ENCODE measurements at regions not wholly inside any gene's neighbourhood (a gene's known extent, or its start where the extent isn't known, plus 50 kb on each side); places are given as distances from the start of the nearest gene placed in this dataset.
"Not testable (repeated sequence)": the region's sequence is repeated elsewhere in the genome, so short reads cannot be mapped to it uniquely, and the experiment has no call there.

GRCh38 chr1:221957350-221957749, 215.5 kb upstream of the DUSP10 start:
- H3K36me3 Mint-ChIP-seq; H3K27me3 Mint-ChIP-seq; H3K9me3 Mint-ChIP-seq (ENCODE audit: low read depth); H3K27ac Mint-ChIP-seq; H3K4me3 Mint-ChIP-seq: not testable (repeated sequence)
- H3K4me1 Mint-ChIP-seq (ENCODE audit: low read depth), result peaks cover 14% of the 10 kb centered on the region

DNA sequence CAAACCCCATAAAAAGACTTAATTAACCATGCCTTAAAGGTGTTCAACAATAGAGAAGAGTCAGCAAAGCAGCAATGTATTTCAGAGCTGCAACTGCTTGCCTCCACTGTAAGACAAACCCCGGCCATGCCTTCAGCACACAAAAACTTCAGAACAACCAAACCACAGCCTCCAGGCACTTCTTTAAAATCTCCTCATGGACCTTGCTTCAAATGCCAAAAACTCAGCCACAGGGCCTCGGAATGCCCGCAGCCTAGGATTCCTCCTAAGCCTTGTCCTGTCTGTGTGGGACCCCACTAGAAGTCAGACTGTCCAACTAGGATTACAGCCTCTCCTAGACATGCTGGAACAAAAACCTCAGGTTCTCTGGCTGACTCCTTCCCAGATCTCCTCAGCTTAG, 208.1 kb upstream of the DUSP10 start:
- no peaks in the 10 kb centered on the region for H3K4me1 Mint-ChIP-seq (ENCODE audit: low read depth)
- no peaks in the 10 kb centered on the region for H3K27me3 Mint-ChIP-seq
- H3K27ac Mint-ChIP-seq, result no peak overlapping the region
- peaks cover 3% of the 10 kb centered on the region for H3K36me3 Mint-ChIP-seq
- peaks cover 2% of the 10 kb centered on the region for H3K9me3 Mint-ChIP-seq (ENCODE audit: low read depth)
- H3K4me3 Mint-ChIP-seq, result no peak overlapping the region

DNA sequence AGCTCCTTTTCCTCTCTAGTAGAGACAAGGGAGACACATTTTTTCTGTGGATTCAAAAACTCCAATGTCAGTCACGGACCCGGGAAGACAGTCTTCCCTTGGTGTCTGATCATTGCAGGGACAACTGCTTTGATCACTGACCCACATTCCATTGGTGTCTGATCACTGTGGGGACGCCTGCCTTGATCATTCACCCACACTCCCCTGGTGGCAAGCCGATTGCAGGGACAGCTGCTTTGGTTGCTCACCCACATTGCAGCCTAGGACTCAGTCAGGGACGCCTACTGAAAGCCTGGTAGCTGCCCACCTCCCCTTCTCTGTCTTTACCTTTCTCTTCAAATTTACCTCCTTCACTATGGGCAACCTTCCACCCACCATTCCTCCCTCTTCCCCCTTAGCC, 206.6 kb upstream of the DUSP10 start:
- peaks cover 8% of the 10 kb centered on the region for H3K36me3 Mint-ChIP-seq
- peaks cover 6% of the 10 kb centered on the region for H3K9me3 Mint-ChIP-seq (ENCODE audit: low read depth)
- H3K27ac Mint-ChIP-seq, result no peak overlapping the region
- H3K27me3 Mint-ChIP-seq, result no peaks in the 10 kb centered on the region
- H3K4me3 Mint-ChIP-seq, result no peak overlapping the region
- no peaks in the 10 kb centered on the region for H3K4me1 Mint-ChIP-seq (ENCODE audit: low read depth)

- Mint-ChIP-seq H3K27ac (no peak overlapping the region), H3K9me3 (ENCODE audit: low read depth) (peaks cover 6% of the 10 kb centered on the region), H3K27me3 (no peaks in the 10 kb centered on the region), H3K36me3 (peaks cover 8% of the 10 kb centered on the region), H3K4me3 (no peak overlapping the region), H3K4me1 (ENCODE audit: low read depth) (no peaks in the 10 kb centered on the region)
These were observed 205.8 kb upstream of the DUSP10 start for GRCh38 chr1:221947731-221948130.

GRCh38 chr1:221946768-221947167, 204.9 kb upstream of the DUSP10 start:
- Mint-ChIP-seq H3K36me3 (peaks cover 8% of the 10 kb centered on the region), H3K4me3 (no peak overlapping the region), H3K9me3 (ENCODE audit: low read depth) (peaks cover 6% of the 10 kb centered on the region), H3K27ac (no peak overlapping the region), H3K27me3 (no peaks in the 10 kb centered on the region), H3K4me1 (ENCODE audit: low read depth) (no peaks in the 10 kb centered on the region)

DNA sequence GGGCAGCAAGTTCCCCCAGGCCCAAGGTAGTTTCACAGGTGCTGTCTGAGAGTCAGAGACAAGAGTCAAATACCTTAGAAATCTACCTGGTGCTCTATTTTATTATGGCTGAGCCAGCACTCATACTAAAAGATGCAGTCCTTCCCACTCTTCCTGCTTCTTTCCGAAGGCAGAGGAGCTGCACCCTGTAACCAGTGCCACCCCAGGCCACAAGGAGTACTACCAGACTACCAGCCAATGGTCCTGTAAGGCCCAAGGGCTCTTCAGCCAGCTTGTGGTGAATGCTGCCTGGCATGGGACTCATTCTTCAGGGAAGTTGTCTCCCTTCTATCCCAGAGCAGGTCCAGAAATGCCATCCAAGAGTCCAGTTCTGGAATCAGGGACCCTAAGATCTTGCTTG, 203.8 kb upstream of the DUSP10 start:
- Mint-ChIP-seq H3K27ac (no peak overlapping the region), H3K4me1 (ENCODE audit: low read depth) (no peaks in the 10 kb centered on the region), H3K27me3 (no peaks in the 10 kb centered on the region), H3K36me3 (peaks cover 8% of the 10 kb centered on the region), H3K9me3 (ENCODE audit: low read depth) (peaks cover 6% of the 10 kb centered on the region), H3K4me3 (no peak overlapping the region)

- H3K27ac Mint-ChIP-seq, result no peak overlapping the region
- no peaks in the 10 kb centered on the region for H3K27me3 Mint-ChIP-seq
- H3K4me1 Mint-ChIP-seq (ENCODE audit: low read depth), result no peaks in the 10 kb centered on the region
- peaks cover 6% of the 10 kb centered on the region for H3K9me3 Mint-ChIP-seq (ENCODE audit: low read depth)
- peaks cover 8% of the 10 kb centered on the region for H3K36me3 Mint-ChIP-seq
- no peak overlapping the region for H3K4me3 Mint-ChIP-seq
These were observed 202.5 kb upstream of the DUSP10 start for GRCh38 chr1:221944247-221944870.

DNA sequence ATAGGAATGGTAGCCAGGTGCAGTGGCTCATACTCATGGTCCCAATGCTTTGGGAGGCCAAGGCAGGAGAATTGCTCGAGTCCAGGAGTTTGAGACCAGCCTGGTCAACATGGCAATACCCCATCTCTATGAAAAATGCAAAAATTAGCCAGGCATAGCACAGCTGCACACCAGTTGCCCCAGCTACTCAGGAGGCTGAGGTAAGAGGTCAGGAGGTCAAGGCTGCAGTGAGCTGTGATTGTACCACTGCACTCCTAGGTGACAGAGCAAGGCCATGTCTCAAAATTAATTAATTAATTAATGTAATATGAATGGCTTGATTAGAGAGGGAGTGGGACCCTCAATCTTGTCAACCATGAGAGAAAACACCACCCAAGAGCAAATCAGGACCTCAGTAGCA, 198.7 kb upstream of the DUSP10 start:
- Mint-ChIP-seq H3K27ac (no peak overlapping the region), H3K9me3 (ENCODE audit: low read depth) (peaks cover 6% of the 10 kb centered on the region), H3K27me3 (no peaks in the 10 kb centered on the region), H3K4me3 (no peak overlapping the region), H3K36me3 (peaks cover 5% of the 10 kb centered on the region), H3K4me1 (ENCODE audit: low read depth) (no peaks in the 10 kb centered on the region)

DNA sequence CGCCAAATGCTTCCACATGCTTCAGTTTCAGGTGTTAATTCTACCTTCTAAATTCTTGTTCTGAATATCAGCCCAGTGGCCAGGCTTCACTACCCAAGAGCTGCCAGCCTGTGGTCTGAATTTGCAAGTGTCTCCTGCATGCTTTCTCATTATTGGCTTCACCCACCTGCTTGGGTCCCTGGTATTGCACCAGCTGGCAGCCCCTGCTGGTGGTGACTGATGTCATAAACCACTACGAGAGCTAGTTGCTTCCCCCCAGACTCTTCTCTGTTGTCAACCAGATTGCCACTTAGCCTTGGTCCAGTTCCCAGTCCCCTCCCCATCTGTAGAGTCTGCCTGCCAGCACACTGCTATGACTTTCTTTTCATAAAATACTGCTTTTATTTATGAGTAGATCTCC, 197.7 kb upstream of the DUSP10 start:
- Mint-ChIP-seq H3K4me1 (ENCODE audit: low read depth) (no peaks in the 10 kb centered on the region), H3K27me3 (no peaks in the 10 kb centered on the region), H3K36me3 (peaks cover 5% of the 10 kb centered on the region), H3K9me3 (ENCODE audit: low read depth) (no peaks in the 10 kb centered on the region), H3K4me3 (no peak overlapping the region), H3K27ac (no peak overlapping the region)

- Mint-ChIP-seq H3K4me3 (no peak overlapping the region), H3K36me3 (no peaks in the 10 kb centered on the region), H3K27ac (no peak overlapping the region), H3K4me1 (ENCODE audit: low read depth) (no peaks in the 10 kb centered on the region), H3K9me3 (ENCODE audit: low read depth) (no peaks in the 10 kb centered on the region), H3K27me3 (no peaks in the 10 kb centered on the region)
These were observed 195.5 kb upstream of the DUSP10 start for GRCh38 chr1:221937155-221937953.

- Mint-ChIP-seq H3K9me3 (ENCODE audit: low read depth) (no peaks in the 10 kb centered on the region), H3K4me1 (ENCODE audit: low read depth) (no peaks in the 10 kb centered on the region), H3K4me3 (no peak overlapping the region), H3K27ac (no peak overlapping the region), H3K27me3 (no peaks in the 10 kb centered on the region), H3K36me3 (no peaks in the 10 kb centered on the region)
These were observed 191.9 kb upstream of the DUSP10 start for GRCh38 chr1:221933814-221934213.

- Mint-ChIP-seq H3K27me3 (peaks cover 2% of the 10 kb centered on the region), H3K4me3 (no peak overlapping the region), H3K9me3 (ENCODE audit: low read depth) (no peaks in the 10 kb centered on the region), H3K4me1 (ENCODE audit: low read depth) (no peaks in the 10 kb centered on the region), H3K27ac (no peak overlapping the region), H3K36me3 (no peaks in the 10 kb centered on the region)
These were observed 184.6 kb upstream of the DUSP10 start for GRCh38 chr1:221926441-221926840.

GRCh38 chr1:221925947-221926346, 184.1 kb upstream of the DUSP10 start:
- no peaks in the 10 kb centered on the region for H3K36me3 Mint-ChIP-seq
- H3K9me3 Mint-ChIP-seq (ENCODE audit: low read depth), result no peaks in the 10 kb centered on the region
- no peak overlapping the region for H3K4me3 Mint-ChIP-seq
- no peaks in the 10 kb centered on the region for H3K4me1 Mint-ChIP-seq (ENCODE audit: low read depth)
- peaks cover 2% of the 10 kb centered on the region for H3K27me3 Mint-ChIP-seq
- no peak overlapping the region for H3K27ac Mint-ChIP-seq

GRCh38 chr1:221923929-221924598, 182.2 kb upstream of the DUSP10 start:
- Mint-ChIP-seq H3K27me3 (peaks cover 2% of the 10 kb centered on the region), H3K4me3 (no peak overlapping the region), H3K36me3 (no peaks in the 10 kb centered on the region), H3K9me3 (ENCODE audit: low read depth) (no peaks in the 10 kb centered on the region), H3K27ac (no peak overlapping the region), H3K4me1 (ENCODE audit: low read depth) (no peaks in the 10 kb centered on the region)

- no peak overlapping the region for H3K27ac Mint-ChIP-seq
- H3K9me3 Mint-ChIP-seq (ENCODE audit: low read depth), result no peaks in the 10 kb centered on the region
- no peak overlapping the region for H3K4me3 Mint-ChIP-seq
- no peaks in the 10 kb centered on the region for H3K4me1 Mint-ChIP-seq (ENCODE audit: low read depth)
- H3K36me3 Mint-ChIP-seq, result no peaks in the 10 kb centered on the region
- H3K27me3 Mint-ChIP-seq, result peaks cover 2% of the 10 kb centered on the region
These were observed 180.0 kb upstream of the DUSP10 start for GRCh38 chr1:221921936-221922335.
